GM04504 (cell line): ENCODE measurements at regions not wholly inside any gene's neighbourhood (a gene's known extent, or its start where the extent isn't known, plus 50 kb on each side); places are given as distances from the start of the nearest gene placed in this dataset.

ENCODE experiments used
- DNase-seq: peaks from one replicate; pipeline ENCODE4 v3.0.0-alpha.2; 2012; ENCODE audit warnings: low read depth

- no peak for DNase-seq
Measured at GRCh38 chr9:119639287-119639955, 270.2 kb upstream of the BRINP1 start.

DNA sequence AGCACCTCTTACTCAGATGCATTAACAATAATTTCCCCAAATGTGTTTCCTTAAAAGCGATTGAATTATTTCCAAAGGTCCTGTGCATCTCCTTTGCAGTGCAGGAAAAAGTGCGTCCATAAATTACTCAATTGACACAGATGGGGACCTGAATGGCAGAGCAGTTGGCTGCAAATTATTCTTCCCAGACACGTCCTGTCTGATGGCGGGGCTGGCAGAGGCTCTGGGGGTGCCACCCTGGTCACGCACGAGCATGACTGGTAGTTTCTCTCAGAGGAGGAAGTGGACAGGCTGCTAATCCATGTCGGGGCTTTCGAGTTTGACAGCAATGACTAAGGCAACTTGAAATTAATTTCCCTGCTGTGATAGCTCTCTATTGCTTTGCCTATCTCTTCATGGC lies 264.8 kb upstream of the BRINP1 start:
- no peak for DNase-seq

DNA sequence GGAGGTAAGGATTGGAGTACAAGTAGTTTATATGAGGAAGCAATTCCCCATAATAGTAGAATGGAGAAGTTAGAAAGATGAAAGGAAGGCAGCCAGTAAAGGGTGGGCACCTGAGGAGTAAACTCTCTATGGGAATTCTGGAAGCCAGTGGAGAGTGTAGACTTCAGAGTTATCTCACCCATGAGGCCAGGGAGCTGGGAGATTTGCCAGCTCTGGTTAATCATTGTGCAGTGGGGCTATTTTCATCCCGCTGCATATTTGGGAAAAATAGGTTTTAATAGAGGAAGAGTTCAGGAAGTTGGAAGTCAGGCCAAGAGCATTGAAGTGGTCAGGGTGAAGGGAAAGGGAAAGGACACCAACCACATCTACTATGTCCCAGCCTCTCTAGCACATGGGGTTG lies 242.3 kb upstream of the BRINP1 start:
- no peak for DNase-seq

DNA sequence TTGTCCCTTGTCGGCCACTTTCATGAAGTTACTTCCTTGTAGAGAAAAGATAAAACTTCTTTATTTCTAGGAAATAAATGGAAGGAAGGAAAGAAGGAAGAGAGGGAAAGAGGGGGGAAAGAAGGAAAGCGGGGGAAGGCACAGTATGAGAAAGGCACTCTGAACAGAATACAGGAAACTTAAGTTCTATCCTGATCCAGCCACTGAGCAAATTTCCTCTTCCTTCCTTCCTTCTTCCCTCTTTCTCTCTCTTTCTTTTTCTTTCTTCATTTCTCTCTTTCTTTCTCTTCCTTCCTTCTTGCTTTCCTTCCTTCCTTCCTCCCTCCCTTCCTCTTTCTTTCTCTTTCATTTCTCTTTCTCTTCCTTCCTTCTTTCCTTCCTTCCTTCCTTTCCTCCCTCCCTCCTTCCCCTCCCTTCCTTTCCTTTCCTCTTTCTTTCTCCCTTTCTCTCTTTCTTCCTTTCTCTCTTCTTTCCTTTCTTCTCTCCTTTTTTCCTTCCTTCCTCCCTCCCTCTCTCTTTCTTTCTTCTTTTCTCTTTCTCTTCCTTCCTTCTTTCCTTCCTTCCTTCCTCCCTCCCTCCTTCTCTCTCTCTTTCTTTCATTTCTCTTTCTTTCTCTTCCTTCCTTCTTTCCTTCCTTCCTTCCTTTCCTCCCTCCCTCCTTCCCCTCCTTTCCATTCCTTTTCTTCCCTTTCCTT lies 240.2 kb upstream of the BRINP1 start:
- DNase-seq = no peak

- no peak for DNase-seq
Measured at GRCh38 chr9:119601632-119602031, 232.4 kb upstream of the BRINP1 start.

DNA sequence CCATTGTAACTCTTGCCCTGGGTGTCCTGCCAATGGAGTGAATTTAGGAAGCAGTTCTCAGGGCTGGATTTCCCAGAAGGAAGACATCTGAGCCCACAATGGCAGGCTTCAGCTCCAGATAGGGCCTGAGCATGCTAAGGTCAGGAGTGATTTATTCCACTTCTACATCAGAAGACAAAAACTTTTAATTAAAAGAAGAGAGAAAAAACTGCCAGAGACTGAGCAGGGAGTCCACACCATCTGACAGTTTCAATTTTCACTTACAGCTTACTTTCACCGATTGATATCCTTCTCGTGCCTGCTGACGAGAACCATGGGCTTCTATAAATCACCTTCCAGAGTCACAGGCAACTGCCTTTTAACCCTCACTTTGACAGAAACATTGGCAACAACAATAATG lies 228.3 kb upstream of the BRINP1 start:
- no peak for DNase-seq

- DNase-seq = no peak
Measured at GRCh38 chr9:119596703-119597102, 227.5 kb upstream of the BRINP1 start.

DNA sequence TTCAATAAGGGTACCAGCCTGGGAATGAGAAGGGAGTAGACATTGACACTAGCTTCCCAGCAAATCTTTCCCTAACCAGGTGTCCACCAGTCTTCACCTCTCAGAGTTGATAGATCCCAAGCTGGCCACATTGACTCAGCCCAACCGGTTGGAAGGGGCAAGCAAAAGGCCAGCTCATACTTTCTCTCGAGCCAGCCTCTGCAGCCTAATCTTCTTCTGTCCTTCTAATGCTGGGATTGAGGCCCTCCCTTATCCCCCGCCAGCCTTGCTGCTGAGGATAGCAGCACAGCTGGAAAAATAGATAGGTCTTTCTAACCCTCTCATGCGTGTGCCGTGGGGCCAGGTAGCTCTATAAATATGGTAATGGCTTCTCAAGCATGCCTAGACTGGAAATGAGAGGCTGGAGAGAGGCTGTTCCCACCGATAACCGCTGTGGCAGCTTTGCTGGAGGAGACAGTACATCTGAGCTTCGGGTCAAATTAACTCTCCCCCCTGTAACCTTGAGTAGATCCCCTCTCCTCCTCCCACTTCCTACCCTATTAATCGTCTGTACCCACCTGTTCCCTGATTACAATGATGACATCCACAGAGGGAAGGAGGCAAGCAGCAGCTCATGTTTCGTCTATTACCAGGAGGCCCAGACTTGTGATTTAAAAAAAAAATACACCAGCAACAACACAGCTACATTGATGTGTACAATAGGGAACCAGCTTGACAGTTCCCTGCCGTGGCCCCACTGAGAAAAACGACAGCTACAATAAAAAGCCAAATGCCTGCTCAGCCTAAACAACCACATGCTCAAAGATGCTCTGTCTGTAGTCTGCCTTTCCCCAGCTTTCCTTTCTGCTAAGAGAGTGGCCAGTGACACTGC lies 219.9 kb upstream of the BRINP1 start:
- no peak for DNase-seq

- DNase-seq = no peak
Measured at GRCh38 chr9:119577881-119578280, 208.6 kb upstream of the BRINP1 start.

- DNase-seq = no peak
Measured at GRCh38 chr9:119559986-119560385, 190.8 kb upstream of the BRINP1 start.

- DNase-seq = no peak
Measured at GRCh38 chr9:119559056-119559455, 189.8 kb upstream of the BRINP1 start.

DNA sequence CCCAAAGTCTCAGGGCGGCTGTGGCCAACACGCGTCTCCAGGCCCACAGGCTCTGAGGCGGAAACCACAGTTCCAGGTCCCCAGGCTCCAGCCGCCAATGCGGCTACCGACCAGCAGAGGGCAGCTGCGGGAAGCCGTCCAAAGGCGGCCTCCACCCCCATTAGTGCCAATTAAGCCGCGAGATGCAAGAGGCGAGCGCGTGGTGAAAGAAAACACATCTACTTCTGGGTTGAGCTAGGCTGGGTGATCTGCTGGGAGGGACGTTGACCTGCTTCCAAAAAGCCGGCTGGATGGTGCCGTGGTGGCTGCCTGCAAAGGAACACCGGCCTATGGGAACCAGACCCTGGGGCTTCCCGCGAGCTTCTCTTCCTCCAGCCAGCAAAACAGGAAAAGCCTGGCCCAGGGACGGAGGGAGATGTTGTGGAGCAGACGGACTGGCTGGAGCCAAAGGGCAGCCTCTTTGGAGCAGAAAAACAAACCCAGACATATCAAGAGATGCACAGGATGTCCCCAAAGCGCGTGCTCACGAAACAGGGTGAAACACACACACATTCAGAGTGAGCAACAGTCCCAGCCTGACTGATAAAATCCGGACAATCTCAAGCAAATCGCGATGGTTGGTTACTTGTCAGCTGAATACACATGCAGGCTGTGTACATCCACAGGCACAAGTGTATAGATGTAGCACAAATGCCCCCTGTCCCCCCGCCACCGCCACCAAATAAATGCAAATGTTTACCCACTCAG lies 187.1 kb upstream of the BRINP1 start:
- peak; percentile 25 for DNase-seq

DNA sequence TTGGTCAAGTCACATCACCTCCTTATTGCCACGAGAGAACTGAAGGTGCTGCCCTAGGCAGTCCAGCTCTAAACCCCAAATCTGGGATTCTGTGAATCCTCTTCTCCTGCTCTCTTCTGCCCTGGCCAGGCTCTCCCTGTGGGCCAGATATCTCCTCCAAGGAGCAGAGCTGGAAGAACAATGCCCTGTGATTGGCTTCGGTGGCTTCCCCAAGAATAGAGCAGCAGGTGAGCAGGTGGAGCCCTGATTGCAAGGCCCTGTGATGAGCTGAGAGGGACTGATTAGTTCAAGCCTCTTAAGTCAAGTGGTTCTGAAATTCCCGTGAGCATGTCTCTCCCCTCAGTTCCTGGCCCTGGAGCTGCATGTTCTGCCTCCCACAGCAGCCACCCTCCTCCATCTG lies 175.3 kb upstream of the BRINP1 start:
- DNase-seq = no peak

- no peak for DNase-seq
Measured at GRCh38 chr9:119537138-119537537, 167.9 kb upstream of the BRINP1 start.

GRCh38 chr9:119533504-119533903 lies 164.3 kb upstream of the BRINP1 start:
- DNase-seq = no peak

- no peak for DNase-seq
Measured at GRCh38 chr9:119526698-119527097, 157.5 kb upstream of the BRINP1 start.

DNA sequence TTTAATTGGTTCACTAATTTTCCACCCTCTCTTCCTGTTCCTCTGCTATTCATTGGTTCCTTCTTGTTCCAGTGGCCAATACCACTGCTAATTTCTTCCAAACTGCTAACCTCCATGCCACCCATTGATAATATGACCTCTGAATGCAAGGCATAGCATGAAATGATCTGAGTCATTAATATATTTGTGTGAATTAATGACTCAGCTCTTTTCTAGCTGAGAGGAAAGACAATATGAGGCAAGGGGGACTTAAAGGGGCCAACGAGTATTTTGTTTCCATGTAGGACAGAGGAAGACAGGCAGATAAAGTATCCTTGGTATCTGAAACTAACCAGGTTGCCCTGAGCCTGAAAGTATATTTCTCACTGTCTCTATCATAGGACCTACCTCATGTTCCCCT lies 154.3 kb upstream of the BRINP1 start:
- DNase-seq = no peak

DNA sequence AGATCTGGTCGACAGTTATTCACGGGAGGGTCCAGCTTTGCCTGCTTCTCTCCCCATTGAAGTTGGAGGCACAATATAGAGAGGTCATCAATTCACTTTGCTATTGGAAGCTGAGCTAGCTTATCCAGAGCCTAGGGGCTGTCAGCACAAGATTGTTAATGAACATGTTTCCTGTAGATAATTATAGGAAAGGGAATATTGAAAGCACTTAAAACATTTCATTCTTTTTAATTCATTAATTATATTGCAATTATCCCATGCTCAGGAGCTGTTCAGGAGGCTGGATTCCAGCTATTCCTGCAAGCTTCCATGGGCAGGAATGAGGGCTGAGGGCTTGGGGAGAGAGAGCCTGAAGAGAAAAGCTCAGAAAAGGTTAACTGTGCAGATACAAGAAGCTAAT lies 153.1 kb upstream of the BRINP1 start:
- no peak for DNase-seq

- no peak for DNase-seq
Measured at GRCh38 chr9:119509291-119509905, 140.2 kb upstream of the BRINP1 start.

DNA sequence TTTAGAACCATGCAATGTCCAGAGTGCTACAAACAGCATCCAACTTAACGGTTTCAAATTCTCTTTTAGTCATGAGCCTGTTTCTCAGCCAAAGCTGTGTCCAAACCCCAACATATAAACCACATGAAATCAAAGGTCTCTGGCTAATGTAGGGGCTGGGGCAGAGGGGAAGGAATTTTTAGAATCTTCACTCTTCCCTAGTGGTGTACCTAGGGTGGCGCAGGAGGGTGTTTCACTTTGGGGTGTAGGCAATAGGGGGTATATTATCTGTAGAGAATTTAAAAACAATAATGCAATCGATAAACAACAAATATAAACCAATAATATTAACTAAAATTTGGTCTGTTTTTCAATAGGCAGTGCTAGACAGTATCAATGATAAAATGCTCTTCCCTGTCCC lies 132.1 kb upstream of the BRINP1 start:
- no peak for DNase-seq

DNA sequence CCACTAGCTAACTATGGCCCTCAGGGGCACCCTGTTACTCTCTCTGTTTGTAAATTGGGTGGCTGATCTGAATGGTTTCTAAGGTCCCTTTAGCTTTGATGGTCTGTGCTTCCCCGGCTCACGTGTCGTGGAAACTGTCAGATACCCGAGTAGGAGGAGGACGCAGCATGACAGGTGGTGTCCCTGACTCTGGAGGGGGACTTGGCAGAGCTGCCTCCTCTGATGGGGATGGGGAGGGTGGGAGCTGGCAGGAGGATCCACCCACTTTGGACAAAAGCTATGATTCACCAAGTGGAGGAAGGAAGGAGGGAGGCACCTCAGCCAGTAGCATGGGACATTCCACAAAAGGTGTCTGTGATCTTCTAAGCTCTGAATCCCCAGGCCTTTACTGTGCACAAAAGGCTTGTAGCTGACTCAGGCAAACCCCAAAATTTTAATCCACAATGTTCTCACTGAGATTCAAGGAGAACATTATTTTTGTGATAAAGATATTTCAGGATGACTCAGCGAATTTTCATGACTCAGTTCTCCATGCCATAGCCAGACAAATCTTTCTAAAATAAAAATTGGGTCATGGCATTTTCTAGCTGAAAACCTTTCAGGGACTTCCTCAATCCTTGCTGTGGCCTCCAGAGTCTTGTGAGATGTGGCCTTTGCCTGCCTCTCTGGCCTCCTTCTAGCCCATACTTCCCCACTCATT lies 131.0 kb upstream of the BRINP1 start:
- no peak for DNase-seq
